GM21367 (cell line): ENCODE measurements at regions not wholly inside any gene's neighbourhood (a gene's known extent, or its start where the extent isn't known, plus 50 kb on each side); places are given as distances from the start of the nearest gene placed in this dataset.
"Not testable (repeated sequence)": the region's sequence is repeated elsewhere in the genome, so short reads cannot be mapped to it uniquely, and the experiment has no call there.

ENCODE experiments used
- ATAC-seq: cut with Tn5 transposase; IDR thresholded peaks from one replicate; pipeline ENCODE4 v1.9.1; 2021; ENCODE audit not compliant: unreplicated experiment

- no peak for ATAC-seq
These were observed 207.2 kb upstream of the ZNF184 start for GRCh38 chr6:27679964-27680694.

- ATAC-seq = no peak
These were observed 206.5 kb upstream of the ZNF184 start for GRCh38 chr6:27679308-27679963.

- no peak for ATAC-seq
These were observed 205.6 kb upstream of the ZNF184 start for GRCh38 chr6:27678469-27678868.

GRCh38 chr6:27674882-27675281 is 202.0 kb upstream of the ZNF184 start:
- no peak for ATAC-seq

GRCh38 chr6:27672113-27672799 is 199.4 kb upstream of the ZNF184 start:
- peak; percentile 54 for ATAC-seq

- no peak for ATAC-seq
These were observed 196.9 kb upstream of the ZNF184 start for GRCh38 chr6:27669624-27670301.

- ATAC-seq = no peak
These were observed 196.4 kb upstream of the ZNF184 start for GRCh38 chr6:27669295-27669623.

- no peak for ATAC-seq
These were observed 195.8 kb upstream of the ZNF184 start for GRCh38 chr6:27668442-27669294.

- ATAC-seq = no peak
These were observed 194.9 kb upstream of the ZNF184 start for GRCh38 chr6:27667657-27668441.

GRCh38 chr6:27667016-27667656 is 194.2 kb upstream of the ZNF184 start:
- no peak for ATAC-seq

GRCh38 chr6:27662769-27663168 is 189.9 kb upstream of the ZNF184 start:
- ATAC-seq = no peak

- ATAC-seq = not testable (repeated sequence)
These were observed 189.3 kb upstream of the ZNF184 start for GRCh38 chr6:27662212-27662611.

GRCh38 chr6:27653143-27653825 is 180.4 kb upstream of the ZNF184 start:
- ATAC-seq = not testable (repeated sequence)

- no peak for ATAC-seq
These were observed 178.4 kb upstream of the ZNF184 start for GRCh38 chr6:27651371-27651732.

GRCh38 chr6:27650620-27651370 is 177.9 kb upstream of the ZNF184 start:
- peak; percentile 70 for ATAC-seq

- no peak for ATAC-seq
These were observed 171.6 kb upstream of the ZNF184 start for GRCh38 chr6:27644528-27644927.

- no peak for ATAC-seq
These were observed 170.0 kb upstream of the ZNF184 start for GRCh38 chr6:27642744-27643456.

- not testable (repeated sequence) for ATAC-seq
These were observed 163.0 kb upstream of the ZNF184 start for GRCh38 chr6:27635886-27636285.
